SK-N-SH (cell line): ENCODE measurements at regions not wholly inside any gene's neighbourhood (a gene's known extent, or its start where the extent isn't known, plus 50 kb on each side); places are given as distances from the start of the nearest gene placed in this dataset.

Experiments used
- CTCF ChIA-PET: fragments of 300-600, 350-600 bp; formaldehyde crosslinking; extraction: SDS; loops from one replicate; lab custom pipeline; 2021; lab: Yijun Ruan, JAX
- POLR2A ChIA-PET: fragments of 350-600 bp; sonication (Branson Sonifier 250); formaldehyde crosslinking; extraction: SDS; loops from one replicate; lab custom pipeline; 2020; ENCODE audit warnings: antibody characterized with exemption, inconsistent platforms; lab: Yijun Ruan, JAX
- DNase-seq: peaks from one replicate; pipeline ENCODE4 v3.0.0; 2012
- H2AFZ ChIP-seq: fragments of 200-600 bp; sonication (generic); 2 replicates; pipeline ENCODE4 v1.8.1; 2016; ENCODE audit warnings: antibody characterized with exemption, mild to moderate bottlenecking, low read depth
- H3F3A ChIP-seq: fragments of 200-600 bp; sonication (generic); replicated peaks from 2 replicates; pipeline ENCODE3; 2016; ENCODE audit warnings: antibody characterized with exemption, mild to moderate bottlenecking; ENCODE audit not compliant: insufficient read depth
- H3K27ac ChIP-seq, 2 experiments: fragments of 200-500 bp in 1 of 2; fragments of 200-600 bp in 1 of 2; sonication (Bioruptor generic) in 1 of 2; sonication (generic), shearing (Covaris generic) in 1 of 2; 2 replicates each; pipeline versions ENCODE4 v1.5.1 to v1.6.1; 2014 to 2016; ENCODE audit warnings: low read depth in 2 of 2, inconsistent platforms in 1 of 2, low read length in 1 of 2, mild to moderate bottlenecking in 1 of 2, mixed read lengths in 1 of 2
- H3K27me3 ChIP-seq: fragments of 200-600 bp; sonication (generic), shearing (Covaris generic); 2 replicates; pipeline ENCODE4 v1.6.1; 2016; ENCODE audit warnings: mixed run types; ENCODE audit not compliant: insufficient read depth
- H3K36me3 ChIP-seq, 2 experiments: fragments of 200-500 bp in 1 of 2; fragments of 200-600 bp in 1 of 2; sonication (Bioruptor generic) in 1 of 2; sonication (generic) in 1 of 2; replicated peaks in 1 of 2; 2 replicates each; pipeline versions ENCODE3 to v1.5.1; 2014 to 2016; ENCODE audit warnings: low read length in 1 of 2, mild to moderate bottlenecking in 1 of 2; ENCODE audit not compliant: insufficient read depth in 2 of 2, control insufficient read depth in 1 of 2
- H3K4me1 ChIP-seq, 2 experiments: fragments of 200-500 bp in 1 of 2; fragments of 200-600 bp in 1 of 2; sonication (Bioruptor generic) in 1 of 2; sonication (generic), shearing (Covaris generic) in 1 of 2; 2 replicates each; pipeline versions ENCODE4 v1.5.1 to v1.6.1; 2014 to 2016; ENCODE audit warnings: low read depth in 1 of 2, low read length in 1 of 2, mixed run types in 1 of 2; ENCODE audit not compliant: insufficient read depth in 2 of 2, control insufficient read depth in 1 of 2
- H3K4me2 ChIP-seq: fragments of 200-600 bp; sonication (generic), shearing (Covaris generic); 2 replicates; pipeline ENCODE4 v1.6.1; 2017; ENCODE audit warnings: mixed run types
- H3K4me3 ChIP-seq, 2 experiments: fragments of 200-500 bp in 1 of 2; fragments of 200-600 bp in 1 of 2; sonication (Bioruptor generic) in 1 of 2; sonication (generic), shearing (Covaris generic) in 1 of 2; 2 replicates each; pipeline versions ENCODE4 v1.5.1 to v1.8.1; 2014 to 2016; ENCODE audit warnings: low read depth in 2 of 2, inconsistent platforms in 1 of 2, low read length in 1 of 2, mild to moderate bottlenecking in 1 of 2, mixed read lengths in 1 of 2, moderate library complexity in 1 of 2
- H3K79me2 ChIP-seq: fragments of 200-600 bp; sonication (generic); 2 replicates; pipeline ENCODE4 v1.8.1; 2017; ENCODE audit warnings: mild to moderate bottlenecking; ENCODE audit not compliant: insufficient read depth
- H3K9ac ChIP-seq: fragments of 200-600 bp; sonication (generic); 2 replicates; pipeline ENCODE4 v1.6.1; 2017; ENCODE audit warnings: mixed run types
- H3K9me2 ChIP-seq: fragments of 200-600 bp; sonication (generic); 2 replicates; pipeline ENCODE4 v1.6.1; 2017; ENCODE audit warnings: mixed run types
- H3K9me3 ChIP-seq: fragments of 200-600 bp; sonication (generic); 2 replicates; pipeline ENCODE4 v1.6.1; 2017; ENCODE audit warnings: mixed run types, mild to moderate bottlenecking, moderate library complexity
- H4K20me1 ChIP-seq: fragments of 200-600 bp; sonication (generic); 2 replicates; pipeline ENCODE4 v1.6.1; 2017; ENCODE audit warnings: mild to moderate bottlenecking, mixed run types; ENCODE audit not compliant: insufficient read depth
- EZH2phosphoT487 ChIP-seq: fragments of 200-600 bp; sonication (generic); IDR thresholded peaks from 2 replicates; pipeline ENCODE4 v1.6.1; 2017; ENCODE audit warnings: low read depth, mixed run types, mild to moderate bottlenecking, antibody characterized with exemption, moderate library complexity, borderline replicate concordance
- FOXJ3 ChIP-seq: sonication (generic); formaldehyde crosslinking; IDR thresholded peaks from 2 replicates; pipeline ENCODE4 v1.5.1; 2020; ENCODE audit warnings: mild to moderate bottlenecking, missing genetic modification reagents
- FOXM1 ChIP-seq: IDR thresholded peaks from 2 replicates; pipeline ENCODE4 v1.4.0; 2012; ENCODE audit warnings: low read depth, mild to moderate bottlenecking
- GABPA ChIP-seq: IDR thresholded peaks from 2 replicates; pipeline ENCODE4 v1.4.0; 2012; ENCODE audit warnings: low read depth, mild to moderate bottlenecking
- MEF2A ChIP-seq: IDR thresholded peaks from 2 replicates; pipeline ENCODE4 v1.4.0; 2012; ENCODE audit warnings: low read depth, borderline replicate concordance
- MXI1 ChIP-seq: IDR thresholded peaks from 2 replicates; pipeline ENCODE4 v1.6.1; 2012; ENCODE audit warnings: mild to moderate bottlenecking, low read depth, low read length, improper control_type of control experiment
- NFIC ChIP-seq: IDR thresholded peaks from 2 replicates; pipeline ENCODE4 v1.4.0; 2012; ENCODE audit warnings: borderline replicate concordance
- RAD21 ChIP-seq: IDR thresholded peaks from 2 replicates; pipeline ENCODE4 v1.6.1; 2012; ENCODE audit warnings: mild to moderate bottlenecking, low read length
- REST ChIP-seq: IDR thresholded peaks from 2 replicates; pipeline ENCODE4 v1.6.1; 2012; ENCODE audit warnings: mild to moderate bottlenecking, low read depth, low read length, moderate library complexity
- RFX5 ChIP-seq: IDR thresholded peaks from 2 replicates; pipeline ENCODE4 v1.6.1; 2012; ENCODE audit warnings: mild to moderate bottlenecking, improper control_type of control experiment, low read length
- TCF12 ChIP-seq: IDR thresholded peaks from 2 replicates; pipeline ENCODE4 v1.4.0; 2012
- WGBS: methylation state at CpG from one replicate; pipeline ENCODE4 v1.1.6; 2017; ENCODE audit warnings: low lambda C conversion rate; 5-methylcytosine and 5-hydroxymethylcytosine counted together
- TF ChIP-seq, protein P1 (sequence below): IDR thresholded peaks from 2 replicates; pipeline ENCODE4; 2012
- TF ChIP-seq, protein P2 (sequence below): fragments of 150-350 bp; IDR thresholded peaks from 2 replicates; pipeline ENCODE4 v1.6.1; 2016; ENCODE audit warnings: mild to moderate bottlenecking, low read depth, low read length

DNA sequence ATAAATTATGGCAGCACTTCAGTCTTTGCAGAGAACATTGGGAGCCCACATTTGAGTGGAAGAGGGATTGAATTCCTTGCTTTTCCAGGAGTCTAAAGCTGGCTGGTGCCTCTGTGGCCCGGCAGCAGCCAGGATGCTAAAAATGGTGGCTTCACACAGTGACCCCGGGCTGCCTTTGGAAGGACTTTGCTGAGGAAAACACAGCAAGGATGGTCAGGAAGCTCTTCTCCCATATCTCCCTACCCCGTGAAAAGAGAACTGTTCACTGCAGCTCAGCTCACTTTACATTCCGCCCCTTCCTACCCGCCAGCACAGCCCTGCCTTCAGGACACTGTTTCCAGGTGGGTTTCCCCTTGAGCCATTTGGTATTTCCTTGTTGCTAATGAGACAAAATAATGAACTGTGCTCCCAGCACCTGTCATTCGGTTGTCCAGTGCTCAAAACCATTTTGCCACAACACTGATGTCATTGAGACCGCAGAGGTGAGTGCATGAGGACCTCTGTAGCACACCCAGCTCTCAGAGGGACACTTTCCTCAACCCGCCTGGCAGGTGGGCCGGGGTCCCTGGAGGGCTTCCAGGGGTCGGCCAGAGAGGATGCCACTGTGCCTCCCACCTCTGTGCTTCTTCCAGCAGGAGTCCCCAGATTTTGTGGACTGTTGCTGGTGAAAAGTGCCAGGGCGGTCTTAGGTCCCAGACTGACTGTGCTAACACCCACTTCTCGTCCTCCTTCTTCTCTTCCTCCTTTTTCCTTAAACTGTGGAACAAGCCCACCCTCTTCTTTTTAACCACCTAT, 255.7 kb upstream of the PPP2R2D start:
- no peak overlapping the region for H3K4me3 ChIP-seq
- H3F3A ChIP-seq = no peaks in the 10 kb centered on the region
- ChIA-PET POLR2A (no interaction called here), CTCF (interaction anchor here (2.0 kb wide), 1 partner anchor 15 kb away, joined by 5 read pairs; no protein-coding TSS in a partner anchor)
- no peaks in the 10 kb centered on the region for H3K9me2 ChIP-seq
- 27% methylated on average over 10 of the region's 12 CpGs for WGBS
- H2AFZ ChIP-seq = no peak overlapping the region
- H4K20me1 ChIP-seq = no peaks in the 10 kb centered on the region
- no peaks in the 10 kb centered on the region for H3K4me1 ChIP-seq
- H3K79me2 ChIP-seq = no peaks in the 10 kb centered on the region
- no peaks in the 10 kb centered on the region for H3K36me3 ChIP-seq
- H3K27ac ChIP-seq = no peak overlapping the region
- H3K4me2 ChIP-seq = no peak overlapping the region
- H3K9ac ChIP-seq = no peak overlapping the region
- H3K9me3 ChIP-seq = peaks cover 3% of the 10 kb centered on the region; the same call in 1 of the 2 replicates
- no peak for DNase-seq
- no peak for TF ChIP-seq MXI1
- no peak for TF ChIP-seq FOXJ3 (CRISPR knock-in tag)
- TF ChIP-seq FOXM1 = no peak
- TF ChIP-seq GABPA = no peak
- no peak for TF ChIP-seq NFIC
- no peaks in the 10 kb centered on the region for H3K27me3 ChIP-seq

DNA sequence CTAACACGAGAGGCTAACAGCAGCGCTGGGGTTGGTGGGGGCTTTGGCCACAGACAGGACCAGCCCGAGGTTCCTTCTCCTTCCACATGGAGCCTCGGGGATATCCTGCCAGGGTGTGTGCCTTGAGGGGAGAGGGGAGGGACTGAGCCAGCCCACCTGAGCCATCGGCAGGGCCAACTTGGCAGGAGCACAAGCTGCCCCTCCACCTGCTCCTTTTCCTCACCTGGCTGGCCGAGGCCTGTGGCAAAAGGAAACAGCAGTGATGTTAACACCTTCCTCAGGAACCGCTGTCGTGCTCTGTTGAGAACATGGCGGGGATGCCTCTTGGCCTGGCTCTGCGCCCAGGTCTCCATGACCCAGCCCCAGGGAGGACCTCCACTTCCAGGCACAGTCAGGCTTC, 255.1 kb upstream of the PPP2R2D start:
- H3K36me3 ChIP-seq = no peaks in the 10 kb centered on the region
- H4K20me1 ChIP-seq = no peaks in the 10 kb centered on the region
- H3K9me3 ChIP-seq = peaks cover 2% of the 10 kb centered on the region; the same call in 1 of the 2 replicates
- no peaks in the 10 kb centered on the region for H3F3A ChIP-seq
- 35% methylated on average over 3 of the region's 10 CpGs for WGBS
- ChIA-PET POLR2A (no interaction called here), CTCF (no interaction called here)
- H3K4me1 ChIP-seq = no peaks in the 10 kb centered on the region; a peak in 1 of 4 replicates
- H2AFZ ChIP-seq = no peak overlapping the region
- no peak overlapping the region for H3K4me2 ChIP-seq
- H3K9ac ChIP-seq = no peak overlapping the region
- no peaks in the 10 kb centered on the region for H3K9me2 ChIP-seq
- no peak for DNase-seq
- no peaks in the 10 kb centered on the region for H3K27me3 ChIP-seq
- TF ChIP-seq, protein P1, sequence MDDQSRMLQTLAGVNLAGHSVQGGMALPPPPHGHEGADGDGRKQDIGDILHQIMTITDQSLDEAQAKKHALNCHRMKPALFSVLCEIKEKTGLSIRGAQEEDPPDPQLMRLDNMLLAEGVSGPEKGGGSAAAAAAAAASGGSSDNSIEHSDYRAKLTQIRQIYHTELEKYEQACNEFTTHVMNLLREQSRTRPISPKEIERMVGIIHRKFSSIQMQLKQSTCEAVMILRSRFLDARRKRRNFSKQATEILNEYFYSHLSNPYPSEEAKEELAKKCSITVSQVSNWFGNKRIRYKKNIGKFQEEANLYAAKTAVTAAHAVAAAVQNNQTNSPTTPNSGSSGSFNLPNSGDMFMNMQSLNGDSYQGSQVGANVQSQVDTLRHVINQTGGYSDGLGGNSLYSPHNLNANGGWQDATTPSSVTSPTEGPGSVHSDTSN = no peak
- TF ChIP-seq TCF12 (no peak), FOXJ3 (CRISPR knock-in tag) (no peak), EZH2phosphoT487 (no peak), GABPA (no peak), MEF2A (no peak), REST (no peak), FOXM1 (no peak), RFX5 (no peak), RAD21 (no peak)
- TF ChIP-seq, protein P2, sequence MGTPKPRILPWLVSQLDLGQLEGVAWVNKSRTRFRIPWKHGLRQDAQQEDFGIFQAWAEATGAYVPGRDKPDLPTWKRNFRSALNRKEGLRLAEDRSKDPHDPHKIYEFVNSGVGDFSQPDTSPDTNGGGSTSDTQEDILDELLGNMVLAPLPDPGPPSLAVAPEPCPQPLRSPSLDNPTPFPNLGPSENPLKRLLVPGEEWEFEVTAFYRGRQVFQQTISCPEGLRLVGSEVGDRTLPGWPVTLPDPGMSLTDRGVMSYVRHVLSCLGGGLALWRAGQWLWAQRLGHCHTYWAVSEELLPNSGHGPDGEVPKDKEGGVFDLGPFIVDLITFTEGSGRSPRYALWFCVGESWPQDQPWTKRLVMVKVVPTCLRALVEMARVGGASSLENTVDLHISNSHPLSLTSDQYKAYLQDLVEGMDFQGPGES = no peak
- TF ChIP-seq, all 33 proteins: peak for 0
- Histone ChIP-seq H3K27ac (no peak overlapping the region), H3K79me2 (no peaks in the 10 kb centered on the region), H3K4me3 (no peak overlapping the region)
